ENCODE measurements at regions not wholly inside any gene's neighbourhood (a gene's known extent, or its start where the extent isn't known, plus 50 kb on each side); places are given as distances from the start of the nearest gene placed in this dataset.
"Not testable (repeated sequence)": the region's sequence is repeated elsewhere in the genome, so short reads cannot be mapped to it uniquely, and the experiment has no call there.

DNA sequence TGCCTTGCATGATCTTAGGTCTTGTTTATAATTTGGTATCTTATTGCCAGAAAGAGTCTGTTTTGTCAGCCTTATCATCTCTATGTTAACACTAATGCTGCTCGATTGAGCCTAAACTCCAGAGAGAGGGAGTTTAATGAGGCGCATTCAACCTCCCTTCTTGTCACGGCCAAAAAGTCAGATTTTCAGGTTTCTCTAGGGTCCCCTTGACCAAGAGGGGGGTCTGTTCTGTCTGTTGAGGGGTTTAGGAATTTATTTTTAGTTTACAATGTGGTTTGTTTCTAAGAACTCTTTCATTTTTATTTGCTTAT is 285.7 kb upstream of the VWC2 start:
- Histone ChIP-seq H3K4me3 (ENCODE audit: insufficient read depth, low read length) (no peak overlapping the region), H2AFZ (ENCODE audit: low read length) (no peak overlapping the region), H3K4me2 (ENCODE audit: insufficient read depth, low read length) (no peak overlapping the region), H3K27me3 (ENCODE audit: insufficient read depth, low read length) (no peaks in the 10 kb centered on the region), H3K9me3 (ENCODE audit: low read depth, low read length) (peaks cover 4% of the 10 kb centered on the region), H3K27ac (ENCODE audit: low read depth, low read length) (no peak overlapping the region), H3K4me1 (ENCODE audit: insufficient read depth, low read length) (no peaks in the 10 kb centered on the region), H3K79me2 (ENCODE audit: insufficient read depth, low read length) (no peaks in the 10 kb centered on the region), H3K36me3 (ENCODE audit: insufficient read depth, low read length) (no peaks in the 10 kb centered on the region), H4K20me1 (ENCODE audit: insufficient read depth, low read length) (no peaks in the 10 kb centered on the region)
- DNase-seq (ENCODE audit: insufficient read length, low spot score, missing footprints), result no peak
- TF ChIP-seq, protein P1, sequence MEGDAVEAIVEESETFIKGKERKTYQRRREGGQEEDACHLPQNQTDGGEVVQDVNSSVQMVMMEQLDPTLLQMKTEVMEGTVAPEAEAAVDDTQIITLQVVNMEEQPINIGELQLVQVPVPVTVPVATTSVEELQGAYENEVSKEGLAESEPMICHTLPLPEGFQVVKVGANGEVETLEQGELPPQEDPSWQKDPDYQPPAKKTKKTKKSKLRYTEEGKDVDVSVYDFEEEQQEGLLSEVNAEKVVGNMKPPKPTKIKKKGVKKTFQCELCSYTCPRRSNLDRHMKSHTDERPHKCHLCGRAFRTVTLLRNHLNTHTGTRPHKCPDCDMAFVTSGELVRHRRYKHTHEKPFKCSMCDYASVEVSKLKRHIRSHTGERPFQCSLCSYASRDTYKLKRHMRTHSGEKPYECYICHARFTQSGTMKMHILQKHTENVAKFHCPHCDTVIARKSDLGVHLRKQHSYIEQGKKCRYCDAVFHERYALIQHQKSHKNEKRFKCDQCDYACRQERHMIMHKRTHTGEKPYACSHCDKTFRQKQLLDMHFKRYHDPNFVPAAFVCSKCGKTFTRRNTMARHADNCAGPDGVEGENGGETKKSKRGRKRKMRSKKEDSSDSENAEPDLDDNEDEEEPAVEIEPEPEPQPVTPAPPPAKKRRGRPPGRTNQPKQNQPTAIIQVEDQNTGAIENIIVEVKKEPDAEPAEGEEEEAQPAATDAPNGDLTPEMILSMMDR (IDR thresholded peaks at IDR 0.05; ENCODE audit: extremely low read depth, low read depth, low read length), result no peak

DNA sequence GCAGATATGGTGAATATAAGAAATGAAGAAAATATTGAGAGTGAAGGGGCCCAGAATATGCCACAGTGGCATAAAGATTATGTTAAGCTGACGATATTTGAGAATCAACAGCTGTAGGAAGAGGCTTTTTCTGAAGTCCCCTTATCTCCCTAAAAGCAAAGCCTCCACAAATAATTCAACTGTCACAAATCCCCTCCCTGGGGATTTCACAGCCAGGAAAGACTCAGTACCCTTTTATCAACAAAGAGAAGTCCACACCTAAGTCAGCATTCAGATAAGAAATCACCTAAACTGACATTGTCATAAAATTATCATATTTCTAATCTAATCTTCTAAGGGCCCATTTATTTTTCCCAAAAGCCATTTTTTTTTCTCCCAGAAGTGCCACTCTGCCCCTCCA is 284.9 kb upstream of the VWC2 start:
- DNase-seq (ENCODE audit: insufficient read length, low spot score, missing footprints), result no peak
- Histone ChIP-seq H3K9me3 (ENCODE audit: low read depth, low read length) (peaks cover 4% of the 10 kb centered on the region), H2AFZ (ENCODE audit: low read length) (no peak overlapping the region), H4K20me1 (ENCODE audit: insufficient read depth, low read length) (no peaks in the 10 kb centered on the region), H3K27me3 (ENCODE audit: insufficient read depth, low read length) (no peaks in the 10 kb centered on the region), H3K4me1 (ENCODE audit: insufficient read depth, low read length) (no peaks in the 10 kb centered on the region), H3K36me3 (ENCODE audit: insufficient read depth, low read length) (no peaks in the 10 kb centered on the region), H3K79me2 (ENCODE audit: insufficient read depth, low read length) (no peaks in the 10 kb centered on the region), H3K4me3 (ENCODE audit: insufficient read depth, low read length) (no peak overlapping the region), H3K4me2 (ENCODE audit: insufficient read depth, low read length) (no peak overlapping the region), H3K27ac (ENCODE audit: low read depth, low read length) (no peak overlapping the region)
- TF ChIP-seq, protein P1 (IDR thresholded peaks at IDR 0.05; ENCODE audit: extremely low read depth, low read depth, low read length), result no peak

DNA sequence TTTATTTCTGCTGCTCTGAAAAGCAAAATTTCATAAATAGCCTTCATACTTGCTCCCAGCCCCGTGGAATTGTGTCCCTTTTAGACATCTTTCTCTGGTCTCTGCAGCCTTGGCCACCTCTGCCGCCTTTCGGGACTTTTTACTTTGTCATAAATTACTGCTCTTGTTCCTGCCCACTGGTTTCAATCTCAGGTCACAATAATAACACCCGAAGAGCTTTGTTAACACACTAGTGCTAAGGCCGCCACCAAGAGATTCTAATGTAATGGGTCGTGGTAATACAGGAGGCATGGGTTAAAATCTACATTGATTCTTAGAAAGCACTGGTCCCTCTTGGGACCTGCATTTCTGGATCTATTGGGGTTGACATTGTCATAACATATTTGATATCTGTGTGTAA is 276.0 kb upstream of the VWC2 start:
- no peak overlapping the region for H3K27ac ChIP-seq (ENCODE audit: low read depth, low read length)
- no peak overlapping the region for H3K4me2 ChIP-seq (ENCODE audit: insufficient read depth, low read length)
- no peaks in the 10 kb centered on the region for H3K36me3 ChIP-seq (ENCODE audit: insufficient read depth, low read length)
- no peaks in the 10 kb centered on the region for H3K4me1 ChIP-seq (ENCODE audit: insufficient read depth, low read length)
- no peaks in the 10 kb centered on the region for H3K79me2 ChIP-seq (ENCODE audit: insufficient read depth, low read length)
- DNase-seq (ENCODE audit: insufficient read length, low spot score, missing footprints), result no peak
- H2AFZ ChIP-seq (ENCODE audit: low read length), result no peak overlapping the region
- no peak overlapping the region for H3K4me3 ChIP-seq (ENCODE audit: insufficient read depth, low read length)
- no peaks in the 10 kb centered on the region for H3K27me3 ChIP-seq (ENCODE audit: insufficient read depth, low read length)
- no peaks in the 10 kb centered on the region for H3K9me3 ChIP-seq (ENCODE audit: low read depth, low read length)
- no peaks in the 10 kb centered on the region for H4K20me1 ChIP-seq (ENCODE audit: insufficient read depth, low read length)
- TF ChIP-seq, protein P1 (IDR thresholded peaks at IDR 0.05; ENCODE audit: extremely low read depth, low read depth, low read length), result no peak

DNA sequence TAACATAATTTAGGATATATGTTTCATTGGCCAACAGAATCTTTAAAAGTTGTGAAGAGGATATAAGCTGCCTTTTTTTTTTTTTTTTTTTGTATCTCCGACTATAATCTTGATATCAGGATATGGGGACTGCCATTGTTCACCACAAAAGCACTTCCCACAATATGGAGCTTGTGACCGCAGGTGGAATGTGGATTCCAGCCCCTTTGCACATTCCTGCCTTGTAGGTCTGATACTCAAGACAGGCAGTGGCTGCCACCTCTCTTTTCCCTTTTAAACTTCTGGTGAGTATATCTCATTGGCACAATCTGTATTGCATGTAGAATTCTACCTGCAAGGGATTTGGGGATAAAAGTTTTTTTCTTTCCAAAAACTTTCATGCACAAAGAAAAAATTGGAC is 272.7 kb upstream of the VWC2 start:
- Histone ChIP-seq H3K27me3 (ENCODE audit: insufficient read depth, low read length) (no peaks in the 10 kb centered on the region), H3K27ac (ENCODE audit: low read depth, low read length) (no peak overlapping the region), H3K4me2 (ENCODE audit: insufficient read depth, low read length) (no peak overlapping the region), H3K9me3 (ENCODE audit: low read depth, low read length) (peaks cover 3% of the 10 kb centered on the region), H3K4me3 (ENCODE audit: insufficient read depth, low read length) (no peak overlapping the region), H4K20me1 (ENCODE audit: insufficient read depth, low read length) (no peaks in the 10 kb centered on the region), H2AFZ (ENCODE audit: low read length) (no peak overlapping the region), H3K36me3 (ENCODE audit: insufficient read depth, low read length) (no peaks in the 10 kb centered on the region), H3K4me1 (ENCODE audit: insufficient read depth, low read length) (no peaks in the 10 kb centered on the region), H3K79me2 (ENCODE audit: insufficient read depth, low read length) (no peaks in the 10 kb centered on the region)
- no peak for DNase-seq (ENCODE audit: insufficient read length, low spot score, missing footprints)
- TF ChIP-seq, protein P1 (IDR thresholded peaks at IDR 0.05; ENCODE audit: extremely low read depth, low read depth, low read length), result no peak

DNA sequence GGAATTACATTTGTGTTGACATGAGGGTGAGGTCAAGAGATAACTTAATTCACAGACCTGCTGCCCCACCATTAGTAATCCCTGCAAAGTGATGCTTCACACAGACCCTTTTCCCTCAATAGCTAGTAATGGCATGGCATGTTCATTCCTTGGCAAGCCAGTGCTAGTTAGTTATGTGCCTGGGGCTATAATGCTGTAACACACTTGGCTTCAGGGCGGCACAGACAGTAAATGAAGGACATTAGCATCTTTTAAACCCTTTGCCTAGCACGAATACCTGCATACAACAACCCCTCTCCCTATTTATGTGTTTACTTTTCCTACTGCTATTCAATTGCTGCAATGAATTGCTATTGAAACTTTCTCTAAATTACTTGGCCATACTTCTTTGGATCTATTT is 266.2 kb upstream of the VWC2 start:
- H3K27me3 ChIP-seq (ENCODE audit: insufficient read depth, low read length); H3K36me3 ChIP-seq (ENCODE audit: insufficient read depth, low read length); H3K4me2 ChIP-seq (ENCODE audit: insufficient read depth, low read length); DNase-seq (ENCODE audit: insufficient read length, low spot score, missing footprints); H3K4me3 ChIP-seq (ENCODE audit: insufficient read depth, low read length); H3K79me2 ChIP-seq (ENCODE audit: insufficient read depth, low read length); H2AFZ ChIP-seq (ENCODE audit: low read length); H3K9me3 ChIP-seq (ENCODE audit: low read depth, low read length); H4K20me1 ChIP-seq (ENCODE audit: insufficient read depth, low read length); H3K27ac ChIP-seq (ENCODE audit: low read depth, low read length); H3K4me1 ChIP-seq (ENCODE audit: insufficient read depth, low read length): not testable (repeated sequence)
